ENCODE measurements at regions not wholly inside any gene's neighbourhood (a gene's known extent, or its start where the extent isn't known, plus 50 kb on each side); places are given as distances from the start of the nearest gene placed in this dataset.
A peak's percentile ranks its signal among the peaks of the same experiment; 100 is the strongest.

DNA sequence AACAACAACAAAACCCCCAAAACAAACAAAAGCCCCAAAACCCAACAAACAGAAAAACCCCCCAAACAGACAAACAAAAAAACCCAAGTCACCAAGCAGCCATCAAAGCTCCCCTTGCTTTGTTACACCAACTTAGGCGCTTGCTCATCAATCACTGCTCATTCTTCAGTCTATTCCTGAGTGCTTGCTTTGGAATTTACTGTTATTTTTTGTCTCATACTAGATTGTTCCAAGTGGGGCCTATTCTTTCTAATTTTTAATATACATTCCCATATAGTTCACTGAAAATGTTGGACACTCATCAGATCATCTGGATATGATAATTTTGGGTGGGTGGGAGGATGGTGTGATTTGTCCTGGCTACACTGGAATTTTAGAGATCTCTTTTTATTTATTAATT, 126.0 kb upstream of the JCAD start:
- Histone ChIP-seq H2AFZ (ENCODE audit: low read depth, low read length) (no peak overlapping the region), H3K36me3 (ENCODE audit: control insufficient read depth in 2 of 2, extremely low read depth in 1 of 2, insufficient read depth in 2 of 2, low read length in 2 of 2) (no peaks in the 10 kb centered on the region), H3K4me1 (ENCODE audit: control insufficient read depth, extremely low read depth, insufficient read depth, low read length) (peaks cover 50% of the 10 kb centered on the region), H3K4me2 (ENCODE audit: insufficient read depth, low read length) (peak overlapping the region; percentile 49), H3K27me3 (ENCODE audit: control insufficient read depth in 2 of 2, insufficient read depth in 2 of 2, low read length in 2 of 2) (no peaks in the 10 kb centered on the region), H3K9me1 (replicated peaks; ENCODE audit: control insufficient read depth, extremely low read depth, insufficient read depth, low read length) (no peaks in the 10 kb centered on the region), H3K79me2 (ENCODE audit: control insufficient read depth, insufficient read depth, low read length) (no peaks in the 10 kb centered on the region), H3K9ac (replicated peaks; ENCODE audit: extremely low read depth, insufficient read depth, low read length) (no peak overlapping the region), H3K27ac (ENCODE audit: insufficient read depth, low read depth, low read length) (no peak overlapping the region), H4K20me1 (replicated peaks; ENCODE audit: control insufficient read depth, extremely low read depth, insufficient read depth, low read length) (no peaks in the 10 kb centered on the region), H3K9me3 (replicated peaks; ENCODE audit: control insufficient read depth, insufficient read depth, low read length) (no peaks in the 10 kb centered on the region), H3K4me3 (replicated peaks in 1 of 3; ENCODE audit: insufficient read depth in 1 of 3, low read depth in 1 of 3, low read length in 3 of 3) (no peak overlapping the region)
- ChIA-PET CTCF (interaction anchor here (0.7 to 5.0 kb wide), 14 partner anchors 12 to 184 kb away, joined by 3 to 33 read pairs (median 4); partner anchors contain the start of gene JCAD), POLR2A (no interaction called here)
- TF ChIP-seq GATA2 (IDR thresholded peaks at IDR 0.05; ENCODE audit: insufficient read depth, insufficient read length, low read depth, low read length) (no peak), JUN (IDR thresholded peaks at IDR 0.05; ENCODE audit: borderline replicate concordance, insufficient read depth, insufficient read length, low read depth) (no peak)
- DNase-seq (ENCODE audit: low read depth, low spot score) (no peak), FAIRE-seq (no peak)
- no TSS peak for BruUV-seq (replicated peaks)
- intact Hi-C loops (cut with micrococcal nuclease) (loop anchor here (5.0 kb wide), 1 partner anchor 183 kb away; no protein-coding TSS in a partner anchor), dilution Hi-C loops (cut with MboI; ENCODE audit: extremely low pct_ligation_motif_present, low sequenced_read_pairs) (no loop called here)

DNA sequence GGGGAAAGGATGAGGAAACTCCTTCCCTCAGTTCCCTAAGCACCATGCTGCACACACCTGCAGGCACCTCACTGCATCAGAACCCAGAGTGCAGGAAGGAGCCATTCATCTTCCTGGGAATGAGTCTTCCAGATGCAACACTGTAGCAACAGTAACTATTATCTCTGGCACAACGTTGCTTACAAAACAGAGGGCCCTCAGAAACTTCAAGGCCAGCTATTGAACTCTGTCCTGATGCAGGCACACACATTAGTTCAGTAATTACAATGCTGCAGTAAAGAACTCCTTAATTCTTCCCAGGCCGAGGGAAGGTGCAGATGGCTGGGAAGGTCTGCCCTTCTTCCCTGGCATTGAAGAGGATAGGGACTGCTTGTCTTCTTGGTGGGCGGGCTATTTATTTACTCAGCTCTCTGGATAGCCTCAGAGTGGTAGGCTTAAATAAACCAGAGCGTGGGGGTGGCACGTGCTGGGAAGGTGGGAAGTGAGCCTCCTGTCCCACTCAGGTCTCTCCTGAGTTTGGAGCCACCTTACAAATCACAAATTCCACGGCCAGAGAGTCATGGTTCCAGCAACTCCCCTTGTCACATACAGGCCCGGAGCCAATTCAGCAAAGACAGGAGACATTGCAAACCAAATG, 125.1 kb upstream of the JCAD start:
- no peak overlapping the region for H2AFZ ChIP-seq (ENCODE audit: low read depth, low read length)
- POLR2A ChIA-PET, result no interaction called here
- DNase-seq (ENCODE audit: low read depth, low spot score), result no peak
- no peaks in the 10 kb centered on the region for H3K79me2 ChIP-seq (ENCODE audit: control insufficient read depth, insufficient read depth, low read length)
- no peaks in the 10 kb centered on the region for H3K9me3 ChIP-seq (replicated peaks; ENCODE audit: control insufficient read depth, insufficient read depth, low read length)
- H3K9me1 ChIP-seq (replicated peaks; ENCODE audit: control insufficient read depth, extremely low read depth, insufficient read depth, low read length), result no peaks in the 10 kb centered on the region
- intact Hi-C loops (cut with micrococcal nuclease) (loop anchor here (5.0 kb wide), 1 partner anchor 182 kb away; no protein-coding TSS in a partner anchor), dilution Hi-C loops (cut with MboI; ENCODE audit: extremely low pct_ligation_motif_present, low sequenced_read_pairs) (no loop called here)
- no peaks in the 10 kb centered on the region for H3K27me3 ChIP-seq (ENCODE audit: control insufficient read depth in 2 of 2, insufficient read depth in 2 of 2, low read length in 2 of 2)
- no peaks in the 10 kb centered on the region for H4K20me1 ChIP-seq (replicated peaks; ENCODE audit: control insufficient read depth, extremely low read depth, insufficient read depth, low read length)
- no peak overlapping the region for H3K4me2 ChIP-seq (ENCODE audit: insufficient read depth, low read length)
- H3K4me1 ChIP-seq (ENCODE audit: control insufficient read depth, extremely low read depth, insufficient read depth, low read length), result peaks cover 50% of the 10 kb centered on the region
- no peak overlapping the region for H3K27ac ChIP-seq (ENCODE audit: insufficient read depth, low read depth, low read length)
- H3K4me3 ChIP-seq (replicated peaks in 1 of 3; ENCODE audit: insufficient read depth in 1 of 3, low read depth in 1 of 3, low read length in 3 of 3), result no peak overlapping the region
- no peak for TF ChIP-seq POLR2A (IDR thresholded peaks at IDR 0.05; ENCODE audit: low read depth, low read length)
- no peak for TF ChIP-seq MYC (IDR thresholded peaks at IDR 0.05; ENCODE audit: low read depth, low read length)
- no peak for TF ChIP-seq EZH2 (IDR thresholded peaks at IDR 0.05; ENCODE audit: borderline replicate concordance, low read depth, low read length, severe bottlenecking)
- TF ChIP-seq GATA2 (IDR thresholded peaks at IDR 0.05; ENCODE audit: insufficient read depth, insufficient read length, low read depth, low read length), result no peak
- TF ChIP-seq CTCF (IDR thresholded peaks at IDR 0.05; ENCODE audit: extremely low read depth in 1 of 2, insufficient read depth in 1 of 2, low read depth in 1 of 2, low read length in 2 of 2), result no peak
- no peak for TF ChIP-seq FOS (IDR thresholded peaks at IDR 0.05; ENCODE audit: borderline replicate concordance, insufficient read depth, low read length)
- no peak for TF ChIP-seq POLR2AphosphoS5 (IDR thresholded peaks at IDR 0.05; ENCODE audit: insufficient read depth, low read depth, low read length)
- TF ChIP-seq, protein P1, sequence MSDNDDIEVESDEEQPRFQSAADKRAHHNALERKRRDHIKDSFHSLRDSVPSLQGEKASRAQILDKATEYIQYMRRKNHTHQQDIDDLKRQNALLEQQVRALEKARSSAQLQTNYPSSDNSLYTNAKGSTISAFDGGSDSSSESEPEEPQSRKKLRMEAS (IDR thresholded peaks at IDR 0.05; ENCODE audit: insufficient read depth, insufficient read length), result no peak
- TF ChIP-seq JUN (IDR thresholded peaks at IDR 0.05; ENCODE audit: borderline replicate concordance, insufficient read depth, insufficient read length, low read depth), result no peak
- no peak for FAIRE-seq
- H3K36me3 ChIP-seq (ENCODE audit: control insufficient read depth in 2 of 2, extremely low read depth in 1 of 2, insufficient read depth in 2 of 2, low read length in 2 of 2), result no peaks in the 10 kb centered on the region
- CTCF ChIA-PET, result interaction anchor here (1.3 to 5.0 kb wide), 3 partner anchors 56 to 156 kb away, joined by 3 to 33 read pairs (median 28); no protein-coding TSS in a partner anchor
- H3K9ac ChIP-seq (replicated peaks; ENCODE audit: extremely low read depth, insufficient read depth, low read length), result no peak overlapping the region
- BruUV-seq (replicated peaks), result no TSS peak

All from endothelial cell of umbilical vein (primary cell).